GM06990 (cell line): ENCODE measurements at regions not wholly inside any gene's neighbourhood (a gene's known extent, or its start where the extent isn't known, plus 50 kb on each side); places are given as distances from the start of the nearest gene placed in this dataset.

Experiments used
- DNase-seq: peaks from one replicate; pipeline ENCODE4 v3.0.0-alpha.2; 2011; ENCODE audit not compliant: insufficient read length; ENCODE audit errors: extremely low read depth
- H3K27me3 ChIP-seq: replicated peaks from 2 replicates; pipeline ENCODE4 v1.6.0; 2011; ENCODE audit warnings: low read length; ENCODE audit not compliant: control insufficient read depth, insufficient read depth
- H3K36me3 ChIP-seq: 2 replicates; pipeline ENCODE4 v1.5.1; 2011; ENCODE audit warnings: low read length; ENCODE audit not compliant: control insufficient read depth, insufficient read depth
- H3K4me3 ChIP-seq: replicated peaks from 2 replicates; pipeline ENCODE4 v1.5.1; 2011; ENCODE audit warnings: low read depth, mild to moderate bottlenecking, control low read depth, low read length
- CTCF ChIP-seq: IDR thresholded peaks from 2 replicates; pipeline ENCODE4 v1.5.1; 2011; ENCODE audit warnings: low read length, control low read depth, mild to moderate bottlenecking, inconsistent platforms; ENCODE audit not compliant: insufficient read depth, poor library complexity, severe bottlenecking

GRCh38 chr21:35201799-35202198 is 152.7 kb upstream of the RUNX1 start:
- TF ChIP-seq CTCF = no peak
- H3K27me3 ChIP-seq = no peaks in the 10 kb centered on the region
- DNase-seq = no peak

GRCh38 chr21:35201288-35201687 is 152.2 kb upstream of the RUNX1 start:
- no peak for DNase-seq
- Histone ChIP-seq H3K27me3 (no peaks in the 10 kb centered on the region), H3K36me3 (no peaks in the 10 kb centered on the region), H3K4me3 (no peak overlapping the region)
- no peak for TF ChIP-seq CTCF

More at GRCh38 chr21:35201799-35202198, 152.7 kb upstream of the RUNX1 start:
- no peaks in the 10 kb centered on the region for H3K36me3 ChIP-seq
- no peak overlapping the region for H3K4me3 ChIP-seq

- H3K36me3 ChIP-seq = no peaks in the 10 kb centered on the region
- H3K27me3 ChIP-seq = no peaks in the 10 kb centered on the region
- DNase-seq = no peak
- TF ChIP-seq CTCF = no peak
- no peak overlapping the region for H3K4me3 ChIP-seq
Observed at GRCh38 chr21:35199733-35200015, 150.6 kb upstream of the RUNX1 start.

GRCh38 chr21:35198982-35199732 is 150.1 kb upstream of the RUNX1 start:
- TF ChIP-seq CTCF = no peak
- no peak overlapping the region for H3K4me3 ChIP-seq
- no peak for DNase-seq
- H3K36me3 ChIP-seq = no peaks in the 10 kb centered on the region
- no peaks in the 10 kb centered on the region for H3K27me3 ChIP-seq

GRCh38 chr21:35198565-35198964 is 149.5 kb upstream of the RUNX1 start:
- H3K4me3 ChIP-seq = no peak overlapping the region
- H3K27me3 ChIP-seq = no peaks in the 10 kb centered on the region
- H3K36me3 ChIP-seq = no peaks in the 10 kb centered on the region
- TF ChIP-seq CTCF = no peak
- no peak for DNase-seq

GRCh38 chr21:35197992-35198431 is 148.9 kb upstream of the RUNX1 start:
- TF ChIP-seq CTCF = no peak
- Histone ChIP-seq H3K36me3 (no peaks in the 10 kb centered on the region), H3K27me3 (no peaks in the 10 kb centered on the region), H3K4me3 (no peak overlapping the region)
- DNase-seq = no peak
